ENCODE measurements at regions not wholly inside any gene's neighbourhood (a gene's known extent, or its start where the extent isn't known, plus 50 kb on each side); places are given as distances from the start of the nearest gene placed in this dataset.

GRCh38 chr6:134594881-134595280, 277.0 kb upstream of the SGK1 start (continued):
- TF ChIP-seq MAX (IDR thresholded peaks at IDR 0.05), result no peak
